K562 (cell line): ENCODE measurements at regions not wholly inside any gene's neighbourhood (a gene's known extent, or its start where the extent isn't known, plus 50 kb on each side); places are given as distances from the start of the nearest gene placed in this dataset.

Experiments
- ATAC-seq: fragments of 200-7000 bp; cut with Tn5 transposase; 3 replicates; pipeline ENCODE4 v1.9.1; 2020; ENCODE audit warnings: moderate library complexity
- BruUV-seq: library from RNA; stranded (reverse); fragments of 400-500 nt; replicated peaks from 2 replicates; lab custom pipeline; 2021; lab: Mats Ljungman, UMichigan
- CTCF ChIA-PET: fragments of 300-600 bp; formaldehyde crosslinking; extraction: SDS; loops from one replicate; lab custom pipeline; 2021; ENCODE audit warnings: low intra/inter-chr PET ratio; lab: Yijun Ruan, JAX
- POLR2A ChIA-PET: fragments of 300-600, 350-650 bp; sonication (Branson Sonifier 250); formaldehyde crosslinking; extraction: SDS; loops from one replicate; lab custom pipeline; 2021; ENCODE audit warnings: antibody characterized with exemption, inconsistent platforms; lab: Yijun Ruan, JAX
- DNase-seq, 4 experiments: peaks; one replicate each; pipeline versions ENCODE4 v3.0.0 to v3.0.0-alpha.2; 2011 to 2018; ENCODE audit warnings: low spot score in 3 of 4, mixed read lengths in 3 of 4; ENCODE audit errors: extremely low read depth in 1 of 4
- FAIRE-seq: peaks from 2 replicates; lab custom pipeline; 2011; peaks lifted over from hg19 to GRCh38; lab: Jason Lieb, UNC
- H2AFZ ChIP-seq: 2 replicates; pipeline ENCODE4 v1.6.0; 2011; ENCODE audit warnings: low read depth, low read length, control low read depth, inconsistent platforms
- H3K27ac ChIP-seq: fragments of 200-600 bp; 3 replicates; pipeline ENCODE4 v1.8.0; 2011; ENCODE audit warnings: low read depth, mild to moderate bottlenecking, control low read depth, inconsistent platforms, low read length, moderate library complexity, mixed read lengths; ENCODE audit errors: extremely low read depth
- H3K27me3 ChIP-seq, 2 experiments: fragments of 300-600 bp in 1 of 2; 2 replicates in 1 of 2; 3 replicates in 1 of 2; pipeline versions ENCODE4 v1.6.0 to v1.8.0; 2011; ENCODE audit warnings: inconsistent platforms in 2 of 2, low read length in 2 of 2, mild to moderate bottlenecking in 1 of 2, mixed read lengths in 1 of 2, moderate library complexity in 1 of 2; ENCODE audit not compliant: control insufficient read depth in 2 of 2, insufficient read depth in 2 of 2
- H3K36me3 ChIP-seq: fragments of 300-600 bp; 3 replicates; pipeline ENCODE4 v1.8.0; 2011; ENCODE audit warnings: mild to moderate bottlenecking, low read length, inconsistent platforms; ENCODE audit not compliant: control insufficient read depth, insufficient read depth
- H3K4me1 ChIP-seq, 2 experiments: fragments of 200-600 bp in 1 of 2; replicated peaks in 1 of 2; 2 replicates in 1 of 2; 3 replicates in 1 of 2; pipeline versions ENCODE4 v1.5.1 to v1.8.0; 2011; ENCODE audit warnings: inconsistent platforms in 2 of 2, low read length in 2 of 2, mild to moderate bottlenecking in 1 of 2, mixed read lengths in 1 of 2, moderate library complexity in 1 of 2; ENCODE audit not compliant: control insufficient read depth in 2 of 2, insufficient read depth in 2 of 2
- H3K4me2 ChIP-seq: 2 replicates; pipeline ENCODE4 v1.6.1; 2011; ENCODE audit warnings: low read length, control low read depth, inconsistent platforms, mixed read lengths; ENCODE audit not compliant: insufficient read depth
- H3K4me3 ChIP-seq: fragments of 200-600 bp; sonication (generic), shearing (Covaris generic); 2 replicates; pipeline ENCODE4 v1.5.1; 2016; ENCODE audit warnings: control low read depth, inconsistent platforms
- H3K79me2 ChIP-seq: fragments of 200-600 bp; 3 replicates; pipeline ENCODE4 v1.8.0; 2011; ENCODE audit warnings: low read length, inconsistent platforms; ENCODE audit not compliant: control insufficient read depth, insufficient read depth
- H3K9ac ChIP-seq, 2 experiments: 2 replicates each; pipeline versions ENCODE4 v1.6.0 to v1.6.1; 2011; ENCODE audit warnings: low read depth in 2 of 2, low read length in 2 of 2, control low read depth in 1 of 2, inconsistent platforms in 1 of 2, mild to moderate bottlenecking in 1 of 2, mixed read lengths in 1 of 2; ENCODE audit not compliant: insufficient read depth in 1 of 2
- H3K9me1 ChIP-seq: one replicate; pipeline ENCODE4 v1.6.0; 2011; ENCODE audit warnings: inconsistent platforms, mild to moderate bottlenecking, low read length, moderate library complexity; ENCODE audit not compliant: control insufficient read depth, insufficient read depth
- H3K9me3 ChIP-seq: replicated peaks from 2 replicates; pipeline ENCODE4 v1.5.1; 2011; ENCODE audit warnings: low read depth, low read length, inconsistent platforms; ENCODE audit not compliant: control insufficient read depth, insufficient read depth
- H4K20me1 ChIP-seq: replicated peaks from 2 replicates; pipeline ENCODE4 v1.6.1; 2011; ENCODE audit warnings: low read length, inconsistent platforms, mixed read lengths; ENCODE audit not compliant: control insufficient read depth, insufficient read depth
- BRF1 ChIP-seq: IDR thresholded peaks from 3 replicates; pipeline ENCODE4 v1.6.1; 2011; ENCODE audit warnings: borderline replicate concordance, mild to moderate bottlenecking; ENCODE audit not compliant: insufficient read length; ENCODE audit errors: extremely low read depth
- CREM ChIP-seq: IDR thresholded peaks from 2 replicates; pipeline ENCODE4 v1.6.1; 2014; ENCODE audit warnings: antibody characterized with exemption, low read depth
- ETS2 ChIP-seq: IDR thresholded peaks from 2 replicates; pipeline ENCODE4 v1.6.1; 2016; ENCODE audit warnings: borderline replicate concordance, missing genetic modification characterization, mild to moderate bottlenecking, moderate library complexity, missing compliant biosample characterization; ENCODE audit not compliant: poor library complexity, severe bottlenecking
- GTF2A2 ChIP-seq: IDR thresholded peaks from 2 replicates; pipeline ENCODE4 v1.6.1; 2016; ENCODE audit warnings: mild to moderate bottlenecking, missing genetic modification characterization, missing compliant biosample characterization
- HMG20A ChIP-seq: fragments of 450-650 bp; formaldehyde crosslinking; conservative IDR thresholded peaks from 2 replicates; pipeline ENCODE4 v1.4.0; 2020; ENCODE audit warnings: mild to moderate bottlenecking, mixed read lengths
- MYBL2 ChIP-seq, 2 experiments: fragments of 450-650 bp in 1 of 2; sonication (generic) in 1 of 2; formaldehyde crosslinking in 1 of 2; IDR thresholded peaks; 2 replicates each; pipeline versions ENCODE4 v1.6.1 to v1.8.1; 2017 to 2022; ENCODE audit warnings: borderline replicate concordance in 1 of 2, inconsistent platforms in 1 of 2, low read depth in 1 of 2, mild to moderate bottlenecking in 1 of 2, missing genetic modification reagents in 1 of 2, moderate library complexity in 1 of 2
- PHF21A ChIP-seq: fragments of 450-650 bp; IDR thresholded peaks from 2 replicates; pipeline ENCODE4 v1.6.1; 2017; ENCODE audit warnings: low read depth, borderline replicate concordance
- POLR3A ChIP-seq: IDR thresholded peaks from 2 replicates; pipeline ENCODE4 v1.6.1; 2011; ENCODE audit warnings: borderline replicate concordance, mild to moderate bottlenecking, moderate library complexity; ENCODE audit not compliant: insufficient read length, insufficient read depth; ENCODE audit errors: extremely low read depth
- ZKSCAN1 ChIP-seq: fragments of 150-350 bp; IDR thresholded peaks from 2 replicates; pipeline ENCODE4 v1.6.1; 2016; ENCODE audit warnings: low read depth, low read length
- ZNF140 ChIP-seq: fragments of 250-450 bp; sonication (Bioruptor Pico); IDR thresholded peaks from 2 replicates; pipeline ENCODE4 v1.8.0; 2021; ENCODE audit warnings: moderate library complexity, mild to moderate bottlenecking, inconsistent platforms
- ZNF165 ChIP-seq: fragments of 250-450 bp; sonication (Bioruptor Pico); IDR thresholded peaks from 2 replicates; pipeline ENCODE4 v1.4.0; 2020; ENCODE audit warnings: borderline replicate concordance
- ZNF280B ChIP-seq: fragments of 250-450 bp; sonication (Bioruptor Pico); IDR thresholded peaks from 2 replicates; pipeline ENCODE4 v1.5.1; 2021; ENCODE audit warnings: mild to moderate bottlenecking
- ZNF584 ChIP-seq: fragments of 200-800 bp; sonication (Bioruptor generic); IDR thresholded peaks from 2 replicates; pipeline ENCODE4 v1.6.1; 2016; ENCODE audit warnings: low read depth, mild to moderate bottlenecking, missing genetic modification characterization, missing compliant biosample characterization
- WGBS: fragments of 100-300 bp; shearing (Covaris generic); methylation state at CpG from one replicate; pipeline ENCODE4 v1.1.6; 2016; ENCODE audit warnings: low coverage, mixed read lengths; ENCODE audit not compliant: insufficient coverage; ENCODE audit errors: missing lambda C conversion rate; 5-methylcytosine and 5-hydroxymethylcytosine counted together
- in situ Hi-C: fragments of 300-500 bp; cut with MboI; formaldehyde crosslinking; loops from 4 replicates; pipeline ENCODE4 v1.15.0; 2018; ENCODE audit warnings: inconsistent platforms, mixed read lengths
- intact Hi-C: fragments of 100-400 bp; cut with micrococcal nuclease; formaldehyde crosslinking; loops from 2 replicates; pipeline ENCODE4 v1.14.2; 2022

GRCh38 chr7:10346032-10346431 is 627.6 kb upstream of the PHF14 start:
- Histone ChIP-seq H3K9me1 (no peaks in the 10 kb centered on the region), H3K79me2 (no peaks in the 10 kb centered on the region), H3K27me3 (no peaks in the 10 kb centered on the region), H3K9me3 (no peaks in the 10 kb centered on the region), H2AFZ (no peak overlapping the region), H3K4me3 (no peak overlapping the region), H3K4me1 (no peaks in the 10 kb centered on the region), H4K20me1 (no peaks in the 10 kb centered on the region), H3K27ac (no peak overlapping the region), H3K36me3 (no peaks in the 10 kb centered on the region), H3K9ac (no peak overlapping the region), H3K4me2 (no peak overlapping the region)
- in situ Hi-C loops (no loop called here), intact Hi-C loops (no loop called here)
- ChIA-PET CTCF (no interaction called here), POLR2A (no interaction called here)
- WGBS: 0% methylated on average over 1 of the region's 1 CpG
- DNase-seq: no peak
- BruUV-seq: no TSS peak
- no peak for ATAC-seq
- TF ChIP-seq POLR3A: no peak
- TF ChIP-seq ZNF280B (CRISPR knock-in tag): no peak
- TF ChIP-seq ZNF584: no peak
- no peak for TF ChIP-seq ZNF165
- TF ChIP-seq ZKSCAN1: no peak
- no peak for TF ChIP-seq GTF2A2 (tag)
- no peak for TF ChIP-seq PHF21A
- no peak for TF ChIP-seq CREM
- no peak for TF ChIP-seq ETS2
- TF ChIP-seq ZNF140 (CRISPR knock-in tag): no peak
- TF ChIP-seq BRF1: no peak
- no peak for TF ChIP-seq MYBL2 (IDR thresholded peaks at IDR 0.05; ENCODE audit: low read depth)
- TF ChIP-seq MYBL2 (CRISPR knock-in tag; IDR thresholded peaks at IDR 0.05; ENCODE audit: borderline replicate concordance): no peak
- TF ChIP-seq HMG20A (CRISPR knock-in tag): no peak
- FAIRE-seq: no peak
